Heart left ventricle (tissue), 13 donors: ENCODE measurements at regions not wholly inside any gene's neighbourhood (a gene's known extent, or its start where the extent isn't known, plus 50 kb on each side); places are given as distances from the start of the nearest gene placed in this dataset.

Experiments used
- POLR2A ChIP-seq, 2 donors: fragments of 450-650 bp; IDR thresholded peaks; one replicate each; pipeline ENCODE4 v1.6.1; 2017; ENCODE audit warnings: antibody characterized with exemption in 2 of 2, mild to moderate bottlenecking in 2 of 2, moderate library complexity in 2 of 2
- TF ChIP-seq, protein P1 (sequence below), 12 donors: fragments of 200-600 bp; sonication (generic) in 4 of 12; IDR thresholded peaks; one replicate each; pipeline versions ENCODE4 v1.5.0 to v1.8.0; 2018 to 2022; ENCODE audit warnings: antibody characterized with exemption in 12 of 12, mild to moderate bottlenecking in 5 of 12
- donor health status: ischemic (EF 13 %, LVEDD 7.1; RV severe dilation, severe dysfunction).
- donor health status: DM: no; HTN: yes; CAD: no.
- donor health status: DM: no; HTN: no; CAD: no.
- donor health status: ischemic (EF 25% LVEDD 6.9; RV normal size, moderate dysfunction).
- donor health status: ischemic (EF 25% LVEDD 5.7; RV mildly dilated, moderate dysfunction).
- donor health status: ischemic (EF 35%, LVEDD 5.7; RV mildly dilated, moderate dysfunction).
- donor health status: nonischemic (EF 11% LVEDD 7.7; RV severe dilation, severe dysfunction).
- donor health status: DM: yes; HTN: yes; CAD: no.
- donor health status: PGD.
- donor health status: ischemic (EF 29% LVEDD 5.4; RV normal size, mild dysfunction).
- donor health status: nonischemic (EF 23%, LVEDD 6.1; RV moderate dilation, normal function).

DNA sequence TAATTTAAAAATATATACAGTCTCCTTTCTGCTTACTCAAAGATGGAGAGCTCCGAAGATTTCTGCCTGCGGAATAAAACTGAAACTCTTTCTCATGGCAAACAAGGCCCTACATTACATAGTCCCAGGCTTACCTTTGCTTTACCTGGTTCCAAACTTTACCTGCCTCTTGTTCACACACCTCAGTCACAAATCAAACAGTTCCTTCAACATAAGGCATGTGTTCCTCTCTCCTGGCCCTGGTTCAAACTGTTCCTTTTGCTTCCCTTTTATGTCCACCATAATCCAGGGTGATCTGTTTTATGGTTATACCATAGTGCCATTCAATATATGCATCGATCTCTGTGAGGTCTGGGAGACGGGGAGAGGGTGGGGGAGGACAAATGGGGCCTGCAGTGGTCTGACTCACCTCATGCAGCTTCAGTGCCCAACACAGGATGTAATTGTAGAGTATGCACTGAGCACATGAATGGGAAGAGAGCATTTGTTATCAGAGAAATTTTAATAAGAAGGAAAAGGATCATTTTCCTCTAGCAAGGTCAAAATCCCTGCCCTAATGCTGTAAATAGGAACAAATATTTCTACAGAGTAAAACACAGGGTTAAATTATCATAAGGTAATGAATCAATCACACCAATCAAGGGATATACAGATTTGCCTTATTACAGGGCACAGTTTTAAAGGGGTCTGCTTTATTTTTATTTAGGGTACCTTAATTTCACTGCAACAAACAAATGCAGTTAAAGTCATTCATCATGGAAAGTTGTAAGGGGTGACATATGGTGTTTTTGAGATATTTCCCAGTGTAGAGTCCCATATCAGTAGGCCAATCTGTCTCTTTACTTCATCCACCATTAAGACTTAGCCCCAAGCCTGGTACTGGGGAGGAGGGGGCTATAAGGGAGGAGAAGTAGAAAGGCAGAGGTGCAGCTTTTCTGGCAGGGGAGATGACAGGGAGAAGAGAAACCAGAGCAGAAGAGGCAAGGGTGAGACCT is 88.8 kb upstream of the PDE1C start:
- TF ChIP-seq, protein P1, sequence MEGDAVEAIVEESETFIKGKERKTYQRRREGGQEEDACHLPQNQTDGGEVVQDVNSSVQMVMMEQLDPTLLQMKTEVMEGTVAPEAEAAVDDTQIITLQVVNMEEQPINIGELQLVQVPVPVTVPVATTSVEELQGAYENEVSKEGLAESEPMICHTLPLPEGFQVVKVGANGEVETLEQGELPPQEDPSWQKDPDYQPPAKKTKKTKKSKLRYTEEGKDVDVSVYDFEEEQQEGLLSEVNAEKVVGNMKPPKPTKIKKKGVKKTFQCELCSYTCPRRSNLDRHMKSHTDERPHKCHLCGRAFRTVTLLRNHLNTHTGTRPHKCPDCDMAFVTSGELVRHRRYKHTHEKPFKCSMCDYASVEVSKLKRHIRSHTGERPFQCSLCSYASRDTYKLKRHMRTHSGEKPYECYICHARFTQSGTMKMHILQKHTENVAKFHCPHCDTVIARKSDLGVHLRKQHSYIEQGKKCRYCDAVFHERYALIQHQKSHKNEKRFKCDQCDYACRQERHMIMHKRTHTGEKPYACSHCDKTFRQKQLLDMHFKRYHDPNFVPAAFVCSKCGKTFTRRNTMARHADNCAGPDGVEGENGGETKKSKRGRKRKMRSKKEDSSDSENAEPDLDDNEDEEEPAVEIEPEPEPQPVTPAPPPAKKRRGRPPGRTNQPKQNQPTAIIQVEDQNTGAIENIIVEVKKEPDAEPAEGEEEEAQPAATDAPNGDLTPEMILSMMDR (IDR thresholded peaks at IDR 0.05) = no peak
- no peak for TF ChIP-seq POLR2A (IDR thresholded peaks at IDR 0.05)
